ENCODE measurements at regions not wholly inside any gene's neighbourhood (a gene's known extent, or its start where the extent isn't known, plus 50 kb on each side); places are given as distances from the start of the nearest gene placed in this dataset.

DNA sequence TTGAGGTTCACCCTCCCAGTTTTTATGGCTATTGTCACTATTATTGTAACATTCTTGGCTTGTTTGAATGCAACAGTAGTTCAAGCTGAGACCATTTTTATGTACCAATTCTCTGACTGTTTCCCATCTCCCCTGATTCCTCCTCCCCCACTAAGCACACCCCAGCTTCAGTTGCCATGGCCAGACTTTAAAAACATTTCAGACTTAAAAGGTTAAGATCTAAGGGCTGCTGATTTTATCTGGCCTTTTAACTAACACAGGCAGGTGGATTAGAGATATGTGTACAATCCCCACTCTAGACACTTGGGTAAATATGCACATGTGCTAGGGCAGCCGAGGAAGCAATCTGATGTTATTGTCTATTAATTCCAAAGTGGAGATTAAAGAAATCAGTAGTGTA is 386.3 kb upstream of the NR2F2 start:
- H3K36me3 Mint-ChIP-seq (ENCODE audit: insufficient read depth, unreplicated experiment) = no peaks in the 10 kb centered on the region
- no TSS peak for BruUV-seq (replicated peaks)
- H3K27me3 Mint-ChIP-seq (ENCODE audit: unreplicated experiment) = no peaks in the 10 kb centered on the region
- intact Hi-C loops (cut with micrococcal nuclease; ENCODE audit: unreplicated experiment) = no loop called here
- TF ChIP-seq, protein P1, sequence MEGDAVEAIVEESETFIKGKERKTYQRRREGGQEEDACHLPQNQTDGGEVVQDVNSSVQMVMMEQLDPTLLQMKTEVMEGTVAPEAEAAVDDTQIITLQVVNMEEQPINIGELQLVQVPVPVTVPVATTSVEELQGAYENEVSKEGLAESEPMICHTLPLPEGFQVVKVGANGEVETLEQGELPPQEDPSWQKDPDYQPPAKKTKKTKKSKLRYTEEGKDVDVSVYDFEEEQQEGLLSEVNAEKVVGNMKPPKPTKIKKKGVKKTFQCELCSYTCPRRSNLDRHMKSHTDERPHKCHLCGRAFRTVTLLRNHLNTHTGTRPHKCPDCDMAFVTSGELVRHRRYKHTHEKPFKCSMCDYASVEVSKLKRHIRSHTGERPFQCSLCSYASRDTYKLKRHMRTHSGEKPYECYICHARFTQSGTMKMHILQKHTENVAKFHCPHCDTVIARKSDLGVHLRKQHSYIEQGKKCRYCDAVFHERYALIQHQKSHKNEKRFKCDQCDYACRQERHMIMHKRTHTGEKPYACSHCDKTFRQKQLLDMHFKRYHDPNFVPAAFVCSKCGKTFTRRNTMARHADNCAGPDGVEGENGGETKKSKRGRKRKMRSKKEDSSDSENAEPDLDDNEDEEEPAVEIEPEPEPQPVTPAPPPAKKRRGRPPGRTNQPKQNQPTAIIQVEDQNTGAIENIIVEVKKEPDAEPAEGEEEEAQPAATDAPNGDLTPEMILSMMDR (IDR thresholded peaks at IDR 0.05; ENCODE audit: unreplicated experiment) = no peak
- no peak overlapping the region for H3K4me3 Mint-ChIP-seq (ENCODE audit: low read depth, unreplicated experiment)
- DNase-seq = no peak
- H3K4me1 Mint-ChIP-seq (ENCODE audit: low read depth, unreplicated experiment) = no peaks in the 10 kb centered on the region
- CTCF ChIA-PET = interaction anchor here (0.5 kb wide), 1 partner anchor 1963 kb away, joined by 4 read pairs; no protein-coding TSS in a partner anchor
- peaks cover 4% of the 10 kb centered on the region for H3K9me3 Mint-ChIP-seq (ENCODE audit: low read depth, unreplicated experiment)
- no peak overlapping the region for H3K27ac Mint-ChIP-seq (ENCODE audit: unreplicated experiment)

DNA sequence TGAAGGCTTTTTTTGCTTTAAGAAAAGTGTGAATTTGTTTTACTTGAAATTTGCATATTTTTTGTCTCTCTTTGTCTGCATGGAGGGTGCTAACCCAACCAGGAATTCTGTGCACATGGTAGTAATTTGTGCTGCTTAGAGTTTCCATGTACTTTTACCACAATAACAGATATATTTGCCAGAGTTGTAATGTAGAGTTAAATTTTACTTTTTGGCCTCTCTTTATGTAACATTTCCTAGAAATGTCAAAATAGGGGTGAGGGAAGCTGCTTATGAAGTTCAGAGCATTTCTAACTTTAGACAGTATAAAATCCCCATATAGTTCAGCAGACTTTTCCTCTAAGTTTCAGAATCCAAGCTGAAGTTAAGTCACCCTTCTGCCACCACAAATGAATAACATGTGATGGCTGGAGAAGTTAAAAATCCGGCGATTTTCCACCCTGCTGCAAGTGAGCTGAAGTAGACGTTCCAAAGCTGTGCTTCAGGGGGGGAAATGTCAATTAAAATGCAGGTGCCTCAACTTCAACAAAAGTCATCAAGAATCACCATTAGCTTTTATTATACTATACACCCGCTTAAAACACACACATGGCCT is 385.7 kb upstream of the NR2F2 start:
- H3K36me3 Mint-ChIP-seq (ENCODE audit: insufficient read depth, unreplicated experiment) = no peaks in the 10 kb centered on the region
- CTCF ChIA-PET = interaction anchor here (0.5 kb wide), 1 partner anchor 1963 kb away, joined by 4 read pairs; no protein-coding TSS in a partner anchor
- intact Hi-C loops (cut with micrococcal nuclease; ENCODE audit: unreplicated experiment) = no loop called here
- no TSS peak for BruUV-seq (replicated peaks)
- H3K27ac Mint-ChIP-seq (ENCODE audit: unreplicated experiment) = no peak overlapping the region
- peaks cover 4% of the 10 kb centered on the region for H3K9me3 Mint-ChIP-seq (ENCODE audit: low read depth, unreplicated experiment)
- H3K27me3 Mint-ChIP-seq (ENCODE audit: unreplicated experiment) = no peaks in the 10 kb centered on the region
- no peaks in the 10 kb centered on the region for H3K4me1 Mint-ChIP-seq (ENCODE audit: low read depth, unreplicated experiment)
- no peak overlapping the region for H3K4me3 Mint-ChIP-seq (ENCODE audit: low read depth, unreplicated experiment)
- no peak for DNase-seq
- TF ChIP-seq, protein P1 (IDR thresholded peaks at IDR 0.05; ENCODE audit: unreplicated experiment) = no peak

DNA sequence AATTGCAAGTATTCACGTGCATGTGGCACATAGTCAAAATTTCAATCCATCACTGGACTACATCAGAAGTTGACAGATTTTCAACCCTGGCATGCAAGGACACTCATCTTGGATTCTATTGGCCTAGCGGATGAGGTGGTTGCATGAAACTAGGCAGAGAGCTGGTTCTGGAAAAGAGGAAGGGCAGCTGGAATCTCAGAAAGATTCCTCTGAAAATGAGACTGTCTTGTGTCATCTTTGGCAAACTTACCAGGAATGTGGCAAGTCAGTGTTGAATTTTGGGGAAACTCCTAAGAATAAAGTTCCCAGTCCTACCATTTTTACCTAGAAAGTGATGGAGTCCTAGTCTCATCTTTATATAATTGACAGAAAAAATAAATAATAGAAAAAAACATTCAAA is 384.3 kb upstream of the NR2F2 start:
- peaks cover 4% of the 10 kb centered on the region for H3K9me3 Mint-ChIP-seq (ENCODE audit: low read depth, unreplicated experiment)
- no TSS peak for BruUV-seq (replicated peaks)
- intact Hi-C loops (cut with micrococcal nuclease; ENCODE audit: unreplicated experiment) = no loop called here
- H3K4me3 Mint-ChIP-seq (ENCODE audit: low read depth, unreplicated experiment) = no peak overlapping the region
- H3K27me3 Mint-ChIP-seq (ENCODE audit: unreplicated experiment) = no peaks in the 10 kb centered on the region
- CTCF ChIA-PET = no interaction called here
- no peak for DNase-seq
- H3K27ac Mint-ChIP-seq (ENCODE audit: unreplicated experiment) = no peak overlapping the region
- no peaks in the 10 kb centered on the region for H3K4me1 Mint-ChIP-seq (ENCODE audit: low read depth, unreplicated experiment)
- H3K36me3 Mint-ChIP-seq (ENCODE audit: insufficient read depth, unreplicated experiment) = no peaks in the 10 kb centered on the region
- TF ChIP-seq, protein P1 (IDR thresholded peaks at IDR 0.05; ENCODE audit: unreplicated experiment) = no peak

DNA sequence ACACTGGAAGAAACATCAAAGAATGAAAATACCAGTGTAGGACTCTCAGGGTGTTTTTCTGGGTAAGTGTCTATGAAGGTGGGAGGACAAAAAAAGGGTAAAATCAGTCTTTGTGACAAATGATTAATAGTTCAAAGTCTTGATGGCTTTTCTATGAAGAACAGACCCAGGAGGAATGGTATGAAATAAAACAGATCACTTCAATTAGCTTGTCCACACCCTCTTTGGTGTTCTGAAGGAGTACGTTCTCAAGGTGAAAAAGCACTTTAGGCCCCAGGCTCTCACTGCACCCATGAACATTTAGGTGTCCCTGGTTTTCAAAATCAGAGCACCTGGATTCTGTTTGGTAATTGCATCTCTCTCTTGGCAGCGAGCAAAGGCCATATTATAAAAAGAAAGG is 383.6 kb upstream of the NR2F2 start:
- Mint-ChIP-seq H3K4me1 (ENCODE audit: low read depth, unreplicated experiment) (no peaks in the 10 kb centered on the region), H3K27me3 (ENCODE audit: unreplicated experiment) (no peaks in the 10 kb centered on the region), H3K27ac (ENCODE audit: unreplicated experiment) (no peak overlapping the region), H3K36me3 (ENCODE audit: insufficient read depth, unreplicated experiment) (no peaks in the 10 kb centered on the region), H3K9me3 (ENCODE audit: low read depth, unreplicated experiment) (peaks cover 4% of the 10 kb centered on the region), H3K4me3 (ENCODE audit: low read depth, unreplicated experiment) (no peak overlapping the region)
- CTCF ChIA-PET = interaction anchor here (0.7 kb wide), 1 partner anchor 1589 kb away, joined by 7 read pairs; no protein-coding TSS in a partner anchor
- intact Hi-C loops (cut with micrococcal nuclease; ENCODE audit: unreplicated experiment) = no loop called here
- BruUV-seq (replicated peaks) = no TSS peak
- TF ChIP-seq, protein P1 (IDR thresholded peaks at IDR 0.05; ENCODE audit: unreplicated experiment) = no peak
- DNase-seq = no peak

All from Calu3 (cell line).